ENCODE measurements at regions not wholly inside any gene's neighbourhood (a gene's known extent, or its start where the extent isn't known, plus 50 kb on each side); places are given as distances from the start of the nearest gene placed in this dataset.
A peak's percentile ranks its signal among the peaks of the same experiment; 100 is the strongest.

DNA sequence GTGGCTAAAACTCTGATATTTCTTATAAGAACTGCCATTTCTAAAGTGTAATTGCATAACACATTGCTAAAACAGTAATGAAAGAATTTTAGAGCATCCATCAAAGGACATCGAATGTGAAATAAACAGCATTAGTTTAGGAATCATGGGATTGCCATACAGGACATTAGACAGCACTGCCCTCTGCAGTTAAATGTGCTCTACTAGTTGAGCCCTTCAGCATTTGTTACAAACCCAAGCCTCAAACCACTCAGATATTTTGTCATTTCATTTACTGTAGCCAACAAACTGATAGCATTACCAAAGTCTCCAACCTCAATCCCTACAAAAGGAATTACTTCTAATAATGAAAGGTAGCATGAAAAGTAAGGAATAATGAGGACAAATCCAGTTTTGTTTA lies 116.8 kb upstream of the COX7C start:
- DNase-seq (ENCODE audit: extremely low read depth in 1 of 4, low spot score in 3 of 4) (peak in 2 of 4 experiments; percentile 6 to 14), ATAC-seq (peak; percentile 64; the same call in 2 of the 3 replicates), FAIRE-seq (no peak)
- Histone ChIP-seq H3K27ac (ENCODE audit: extremely low read depth, low read depth, low read length) (no peak overlapping the region), H3K27me3 (ENCODE audit: control insufficient read depth in 2 of 2, insufficient read depth in 2 of 2, low read length in 2 of 2) (no peaks in the 10 kb centered on the region), H3K9ac (ENCODE audit: insufficient read depth in 1 of 2, low read depth in 2 of 2, low read length in 2 of 2) (no peak overlapping the region), H3K4me3 (no peak overlapping the region), H3K4me1 (replicated peaks in 1 of 2; ENCODE audit: control insufficient read depth in 2 of 2, insufficient read depth in 2 of 2, low read length in 2 of 2) (peaks cover under 1 to 3% of the 10 kb centered on the region in 2 experiments; a peak in 2 of 5 replicates), H4K20me1 (replicated peaks; ENCODE audit: control insufficient read depth, insufficient read depth, low read length) (no peaks in the 10 kb centered on the region), H2AFZ (ENCODE audit: low read depth, low read length) (no peak overlapping the region), H3K36me3 (ENCODE audit: control insufficient read depth, insufficient read depth, low read length) (no peaks in the 10 kb centered on the region), H3K79me2 (ENCODE audit: control insufficient read depth, insufficient read depth, low read length) (no peaks in the 10 kb centered on the region), H3K9me3 (replicated peaks; ENCODE audit: control insufficient read depth, insufficient read depth, low read depth, low read length) (no peaks in the 10 kb centered on the region), H3K9me1 (ENCODE audit: control insufficient read depth, insufficient read depth, low read length) (no peaks in the 10 kb centered on the region), H3K4me2 (ENCODE audit: insufficient read depth, low read length) (no peak overlapping the region)
- 0% methylated on average over 1 of the region's 1 CpG for WGBS (ENCODE audit: insufficient coverage, low coverage, missing lambda C conversion rate)
- in situ Hi-C loops (cut with MboI) (no loop called here), intact Hi-C loops (cut with micrococcal nuclease) (no loop called here)
- POLR2A ChIA-PET, result no interaction called here
- no TSS peak for BruUV-seq (replicated peaks)
- CTCF ChIA-PET (ENCODE audit: low intra/inter-chr PET ratio), result no interaction called here
- peak; percentile 22 to 50; a peak in 3 of 4 replicates for TF ChIP-seq RAD21 (CRISPR knock-in tag; conservative IDR thresholded peaks at IDR 0.05 in 1 of 2, IDR thresholded peaks at IDR 0.05 in 1 of 2)
- no peak for TF ChIP-seq RAD51 (IDR thresholded peaks at IDR 0.05; ENCODE audit: borderline replicate concordance, low read depth)
- peak in 2 of 3 experiments; percentile 28 to 32; a peak in 2 of 6 replicates for TF ChIP-seq CTCF (IDR thresholded peaks at IDR 0.05 in 2 of 3, conservative IDR thresholded peaks at IDR 0.05 in 1 of 3; ENCODE audit: insufficient read depth in 2 of 3, low read depth in 1 of 3, low read length in 3 of 3)
